GM18502 (cell line): ENCODE measurements at regions not wholly inside any gene's neighbourhood (a gene's known extent, or its start where the extent isn't known, plus 50 kb on each side); places are given as distances from the start of the nearest gene placed in this dataset.

Experiments
- ATAC-seq: cut with Tn5 transposase; IDR thresholded peaks from one replicate; pipeline ENCODE4 v1.9.1; 2021; ENCODE audit warnings: mild to moderate bottlenecking; ENCODE audit not compliant: unreplicated experiment, poor library complexity

- no peak for ATAC-seq
Observed at GRCh38 chr5:148939676-148940075, 113.3 kb downstream of the ADRB2 start.

GRCh38 chr5:148941810-148942209 lies 115.4 kb downstream of the ADRB2 start:
- no peak for ATAC-seq

GRCh38 chr5:148949841-148950470 lies 112.9 kb downstream of the SH3TC2 start:
- ATAC-seq = no peak

GRCh38 chr5:148950471-148950863 lies 112.4 kb downstream of the SH3TC2 start:
- no peak for ATAC-seq

- ATAC-seq = no peak
Observed at GRCh38 chr5:148950892-148951291, 112.0 kb downstream of the SH3TC2 start.

GRCh38 chr5:148951612-148952011 lies 111.2 kb downstream of the SH3TC2 start:
- no peak for ATAC-seq

GRCh38 chr5:148952097-148952867 lies 110.6 kb downstream of the SH3TC2 start:
- ATAC-seq = no peak

GRCh38 chr5:148953711-148954110 lies 109.2 kb downstream of the SH3TC2 start:
- no peak for ATAC-seq
